Cardiac muscle cell (in vitro differentiated cells and primary cell): ENCODE measurements at regions not wholly inside any gene's neighbourhood (a gene's known extent, or its start where the extent isn't known, plus 50 kb on each side); places are given as distances from the start of the nearest gene placed in this dataset.
"Not testable (repeated sequence)": the region's sequence is repeated elsewhere in the genome, so short reads cannot be mapped to it uniquely, and the experiment has no call there.

Experiments
- DNase-seq, 2 donors: peaks; one replicate each; pipeline versions ENCODE4 v3.0.0 to v3.0.0-alpha.2; 2010 to 2017; ENCODE audit warnings: low read depth in 1 of 2, low spot score in 1 of 2
- H3K27ac ChIP-seq: fragments of 200-600 bp; sonication (generic); 2 replicates; pipeline ENCODE4 v1.5.1; 2016
- H3K27me3 ChIP-seq: fragments of 200-600 bp; sonication (generic); 2 replicates; pipeline ENCODE4 v1.6.0; 2016; ENCODE audit warnings: control low read depth
- H3K36me3 ChIP-seq: fragments of 200-600 bp; sonication (generic); 2 replicates; pipeline ENCODE4 v1.5.1; 2016; ENCODE audit warnings: control low read depth
- H3K4me1 ChIP-seq: fragments of 200-600 bp; sonication (generic); 2 replicates; pipeline ENCODE4 v1.8.1; 2017; ENCODE audit warnings: low read depth, mild to moderate bottlenecking, mixed run types
- H3K4me3 ChIP-seq: fragments of 200-600 bp; sonication (generic); 2 replicates; pipeline ENCODE4 v1.5.1; 2016; ENCODE audit warnings: mild to moderate bottlenecking
- H3K9me3 ChIP-seq: fragments of 200-600 bp; sonication (generic); 2 replicates; pipeline ENCODE4 v1.5.1; 2017; ENCODE audit warnings: low read depth, mild to moderate bottlenecking, control low read depth
- CTCF ChIP-seq: IDR thresholded peaks from 2 replicates; pipeline ENCODE4 v1.5.1; 2012; ENCODE audit warnings: low read depth, mild to moderate bottlenecking, low read length

GRCh38 chr2:37722971-37723370 lies 51.5 kb upstream of the CDC42EP3 start:
- not testable (repeated sequence) for DNase-seq, H3K27ac ChIP-seq, H3K27me3 ChIP-seq, H3K9me3 ChIP-seq, H3K4me3 ChIP-seq, H3K36me3 ChIP-seq, H3K4me1 ChIP-seq

DNA sequence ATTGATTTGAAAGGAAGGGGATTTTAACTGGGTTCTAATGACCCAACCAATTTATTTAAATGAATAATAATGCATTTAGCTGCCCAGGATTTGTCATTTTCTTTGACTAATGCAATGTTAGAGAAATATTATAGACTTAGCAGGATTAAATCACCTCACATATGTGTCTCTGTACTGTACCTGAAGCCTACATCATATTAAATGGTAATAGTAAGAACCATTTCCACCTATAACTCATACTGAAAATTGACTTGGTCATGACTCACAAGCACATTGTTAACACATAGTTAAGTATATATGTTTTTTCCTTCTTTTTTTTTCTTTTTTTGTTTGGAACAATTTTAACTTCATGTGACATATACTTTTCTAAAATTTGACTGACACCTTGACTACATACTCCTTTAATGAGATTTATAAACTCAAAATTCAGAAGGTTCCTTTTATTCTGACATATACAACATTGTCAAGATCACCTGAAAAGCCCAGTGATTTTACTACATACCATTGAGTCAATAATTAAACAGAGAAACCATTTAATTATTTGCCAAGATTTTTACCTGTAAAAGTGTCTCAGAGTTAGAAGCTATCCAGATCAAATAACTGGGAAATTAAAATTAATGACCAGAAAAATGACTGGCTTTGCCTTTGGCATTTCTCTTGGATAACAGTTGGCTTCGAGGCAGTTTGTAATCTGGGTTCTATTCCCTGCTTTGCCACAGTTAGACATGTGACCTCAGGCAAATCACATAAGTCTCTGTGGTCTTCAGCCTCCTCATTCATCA lies 58.8 kb upstream of the CDC42EP3 start:
- H3K27ac ChIP-seq: no peak overlapping the region
- H3K27me3 ChIP-seq: no peaks in the 10 kb centered on the region
- H3K4me1 ChIP-seq: peaks cover 6% of the 10 kb centered on the region
- no peak for DNase-seq
- TF ChIP-seq CTCF: no peak
- no peaks in the 10 kb centered on the region for H3K36me3 ChIP-seq
- H3K9me3 ChIP-seq: no peaks in the 10 kb centered on the region
- H3K4me3 ChIP-seq: no peak overlapping the region

GRCh38 chr2:37732412-37732811 lies 61.0 kb upstream of the CDC42EP3 start:
- H3K4me3 ChIP-seq, H3K27me3 ChIP-seq, H3K36me3 ChIP-seq, H3K9me3 ChIP-seq, DNase-seq, H3K27ac ChIP-seq: not testable (repeated sequence)
- H3K4me1 ChIP-seq: peaks cover 11% of the 10 kb centered on the region

GRCh38 chr2:37733251-37733650 lies 61.8 kb upstream of the CDC42EP3 start:
- H3K4me1 ChIP-seq: peaks cover 11% of the 10 kb centered on the region
- no peaks in the 10 kb centered on the region for H3K36me3 ChIP-seq
- no peak for DNase-seq
- no peaks in the 10 kb centered on the region for H3K9me3 ChIP-seq
- no peak overlapping the region for H3K27ac ChIP-seq
- H3K4me3 ChIP-seq: no peak overlapping the region
- no peaks in the 10 kb centered on the region for H3K27me3 ChIP-seq
- TF ChIP-seq CTCF: no peak

DNA sequence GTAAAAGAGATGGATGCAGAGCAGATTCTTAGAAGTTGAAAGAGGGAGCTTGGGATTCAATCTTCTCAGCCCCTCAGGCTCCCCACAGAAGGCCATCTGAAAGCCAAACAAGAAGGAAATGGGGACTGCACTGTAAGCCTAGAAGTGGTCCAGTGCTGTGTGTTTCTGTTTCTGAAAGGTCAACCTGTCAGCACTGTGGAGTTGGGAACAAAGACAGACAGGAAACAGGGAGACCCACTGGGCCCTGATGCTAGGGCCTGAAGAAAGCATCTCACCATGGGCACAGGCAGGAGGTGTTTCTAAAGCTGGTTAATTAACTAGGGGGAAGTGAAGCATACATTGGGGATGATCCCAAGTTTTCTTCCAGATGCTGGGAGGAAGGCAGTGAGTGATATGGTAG lies 62.5 kb upstream of the CDC42EP3 start:
- not testable (repeated sequence) for H3K4me3 ChIP-seq, H3K27ac ChIP-seq, H3K27me3 ChIP-seq, DNase-seq, H3K36me3 ChIP-seq, H3K9me3 ChIP-seq
- H3K4me1 ChIP-seq: peaks cover 11% of the 10 kb centered on the region

DNA sequence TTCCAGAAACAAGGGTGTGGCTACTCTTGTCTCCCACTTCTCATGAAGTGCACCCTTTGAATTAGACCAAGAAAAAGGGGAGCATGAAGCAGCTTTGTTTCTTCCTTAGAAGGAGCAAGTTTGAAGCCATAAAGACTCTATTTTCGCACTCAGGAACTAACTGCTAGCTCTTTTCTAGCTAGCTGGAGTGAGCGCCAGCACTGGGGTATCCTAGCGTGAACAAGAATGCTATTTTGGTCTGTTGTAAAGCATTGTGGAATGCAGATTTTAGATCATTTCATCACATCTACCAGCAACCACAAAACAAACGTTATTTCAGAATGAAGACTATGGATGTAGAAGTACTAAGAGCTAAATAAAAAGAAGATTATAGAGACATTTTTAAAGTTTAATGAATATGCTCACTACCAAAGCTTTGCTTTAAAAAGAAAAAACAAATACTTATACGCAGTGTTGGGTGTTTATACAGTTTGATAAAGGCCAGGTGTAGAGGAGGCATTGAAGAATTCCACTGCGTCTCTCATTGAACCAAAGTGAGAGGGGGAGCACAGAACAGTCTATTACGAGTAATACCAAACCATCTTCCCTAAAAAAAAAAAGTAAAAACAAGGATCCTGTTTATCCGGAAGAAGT lies 63.6 kb upstream of the CDC42EP3 start:
- H3K36me3 ChIP-seq, H3K9me3 ChIP-seq, H3K27me3 ChIP-seq, H3K4me3 ChIP-seq, H3K27ac ChIP-seq: not testable (repeated sequence)
- H3K4me1 ChIP-seq: peaks cover 11% of the 10 kb centered on the region
- DNase-seq: peak in 1 of 2 donors; percentile 76

DNA sequence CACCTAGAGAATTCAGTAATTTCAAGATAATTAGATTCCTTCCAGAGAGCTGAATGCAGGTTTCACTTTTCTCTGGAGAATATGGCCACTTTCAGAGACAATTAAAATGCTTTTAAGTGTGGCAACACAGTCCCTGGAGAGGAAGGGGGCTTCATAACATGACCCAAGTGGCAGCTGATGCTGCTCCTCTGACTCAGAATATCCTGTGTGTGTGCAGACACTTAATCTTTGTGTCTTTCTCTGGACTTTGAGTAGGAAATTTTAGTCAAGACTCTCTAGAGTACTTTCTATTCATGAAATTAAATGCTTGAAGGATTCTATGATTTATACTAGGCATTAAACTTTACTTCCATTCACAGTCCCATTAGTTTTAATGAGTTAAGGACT lies 64.1 kb upstream of the CDC42EP3 start:
- not testable (repeated sequence) for H3K4me3 ChIP-seq, H3K9me3 ChIP-seq, H3K36me3 ChIP-seq, H3K27me3 ChIP-seq, H3K27ac ChIP-seq
- DNase-seq: peak in 1 of 2 donors; percentile 22
- H3K4me1 ChIP-seq: peaks cover 11% of the 10 kb centered on the region

GRCh38 chr2:37737507-37737906 lies 66.1 kb upstream of the CDC42EP3 start:
- no peak overlapping the region for H3K27ac ChIP-seq
- no peak overlapping the region for H3K4me3 ChIP-seq
- no peaks in the 10 kb centered on the region for H3K36me3 ChIP-seq
- no peak for TF ChIP-seq CTCF
- H3K4me1 ChIP-seq: peaks cover 11% of the 10 kb centered on the region
- DNase-seq: peak in 1 of 2 donors; percentile 47
- no peaks in the 10 kb centered on the region for H3K27me3 ChIP-seq
- H3K9me3 ChIP-seq: no peaks in the 10 kb centered on the region
